Sigmoid colon (tissue), 4 donors: ENCODE measurements at regions not wholly inside any gene's neighbourhood (a gene's known extent, or its start where the extent isn't known, plus 50 kb on each side); places are given as distances from the start of the nearest gene placed in this dataset.

ENCODE experiments used
- EP300 ChIP-seq, 4 donors: sonication (generic); formaldehyde crosslinking; IDR thresholded peaks; one replicate each; pipeline ENCODE4 v1.6.1; 2017; ENCODE audit warnings: antibody characterized with exemption in 4 of 4
- POLR2A ChIP-seq, 2 donors: fragments of 450-650 bp; IDR thresholded peaks; one replicate each; pipeline ENCODE4 v1.6.1; 2016; ENCODE audit warnings: antibody characterized with exemption in 2 of 2, mild to moderate bottlenecking in 2 of 2, moderate library complexity in 2 of 2
- TF ChIP-seq, protein P1 (sequence below), 4 experiments: fragments of 450-650 bp in 3 of 4; fragments of 200-600 bp in 1 of 4; IDR thresholded peaks; one replicate each; pipeline ENCODE4 v1.5.1; 2016 to 2019; ENCODE audit warnings: antibody characterized with exemption in 4 of 4, mild to moderate bottlenecking in 3 of 4, moderate library complexity in 2 of 4

DNA sequence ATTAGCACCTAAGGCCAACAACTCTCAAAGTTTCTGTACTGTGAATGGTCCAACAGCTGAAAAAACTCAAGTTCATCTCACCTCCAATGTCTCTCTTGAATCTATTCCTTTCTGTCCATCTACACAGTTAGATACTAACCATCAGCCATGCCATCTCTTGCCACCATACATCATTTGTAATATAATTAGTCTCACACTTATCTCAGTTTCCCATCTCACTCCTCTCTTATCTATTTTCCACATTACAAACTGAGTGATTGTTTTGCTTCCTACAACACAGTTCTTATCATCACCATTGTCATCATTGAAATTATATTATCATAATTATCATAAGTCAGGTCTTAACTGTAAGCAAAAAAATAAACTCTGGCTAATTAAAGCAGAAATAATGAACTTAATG lies 393.9 kb downstream of the PRELID2 start:
- TF ChIP-seq POLR2A (IDR thresholded peaks at IDR 0.05) (no peak), EP300 (IDR thresholded peaks at IDR 0.05) (no peak)
- TF ChIP-seq, protein P1, sequence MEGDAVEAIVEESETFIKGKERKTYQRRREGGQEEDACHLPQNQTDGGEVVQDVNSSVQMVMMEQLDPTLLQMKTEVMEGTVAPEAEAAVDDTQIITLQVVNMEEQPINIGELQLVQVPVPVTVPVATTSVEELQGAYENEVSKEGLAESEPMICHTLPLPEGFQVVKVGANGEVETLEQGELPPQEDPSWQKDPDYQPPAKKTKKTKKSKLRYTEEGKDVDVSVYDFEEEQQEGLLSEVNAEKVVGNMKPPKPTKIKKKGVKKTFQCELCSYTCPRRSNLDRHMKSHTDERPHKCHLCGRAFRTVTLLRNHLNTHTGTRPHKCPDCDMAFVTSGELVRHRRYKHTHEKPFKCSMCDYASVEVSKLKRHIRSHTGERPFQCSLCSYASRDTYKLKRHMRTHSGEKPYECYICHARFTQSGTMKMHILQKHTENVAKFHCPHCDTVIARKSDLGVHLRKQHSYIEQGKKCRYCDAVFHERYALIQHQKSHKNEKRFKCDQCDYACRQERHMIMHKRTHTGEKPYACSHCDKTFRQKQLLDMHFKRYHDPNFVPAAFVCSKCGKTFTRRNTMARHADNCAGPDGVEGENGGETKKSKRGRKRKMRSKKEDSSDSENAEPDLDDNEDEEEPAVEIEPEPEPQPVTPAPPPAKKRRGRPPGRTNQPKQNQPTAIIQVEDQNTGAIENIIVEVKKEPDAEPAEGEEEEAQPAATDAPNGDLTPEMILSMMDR (IDR thresholded peaks at IDR 0.05) = no peak
